IPS-NIHi11 (cell line): ENCODE measurements at regions not wholly inside any gene's neighbourhood (a gene's known extent, or its start where the extent isn't known, plus 50 kb on each side); places are given as distances from the start of the nearest gene placed in this dataset.
"Not testable (repeated sequence)": the region's sequence is repeated elsewhere in the genome, so short reads cannot be mapped to it uniquely, and the experiment has no call there.

Source experiments
- DNase-seq: peaks from one replicate; pipeline ENCODE4 v3.0.0; 2012; ENCODE audit warnings: mixed read lengths, low spot score

DNA sequence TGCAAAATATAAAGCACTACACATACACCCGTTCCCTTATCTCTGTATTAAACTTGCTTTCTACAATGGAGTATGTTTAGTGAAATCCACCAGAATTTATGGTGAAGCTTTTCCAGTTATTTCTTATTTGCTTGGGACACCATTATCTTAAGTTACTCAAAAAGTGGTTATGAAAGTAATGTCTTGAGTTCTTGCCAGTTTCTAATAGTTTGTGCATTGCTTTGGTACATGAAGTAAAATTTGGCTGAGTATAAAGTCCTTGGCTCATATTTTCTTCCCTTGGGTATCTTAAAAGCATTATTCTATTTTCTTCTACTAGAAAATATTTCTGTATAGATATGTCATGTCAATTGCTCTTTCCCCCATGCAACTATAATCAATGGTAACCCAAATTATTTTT is 85.2 kb downstream of the POLR1F start:
- DNase-seq = no peak

DNA sequence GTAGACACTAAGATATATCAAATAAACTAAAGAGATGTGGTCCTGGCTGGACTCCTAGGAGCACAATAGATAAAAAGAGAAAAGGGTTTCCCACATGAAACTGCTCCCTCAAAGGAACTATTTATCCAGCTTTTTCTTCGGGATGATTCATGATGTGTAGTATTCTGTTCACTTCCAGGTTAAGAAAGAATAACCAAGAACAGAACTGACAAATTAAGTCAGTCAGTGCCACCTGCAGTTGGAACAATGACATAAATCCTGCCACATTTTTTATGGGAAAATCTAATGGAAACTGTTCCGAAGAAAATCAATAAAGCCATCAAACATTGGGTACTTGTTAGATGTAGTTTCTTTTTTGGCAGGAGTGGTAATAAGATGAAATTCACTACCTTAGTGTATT is 87.1 kb downstream of the POLR1F start:
- DNase-seq = no peak

DNA sequence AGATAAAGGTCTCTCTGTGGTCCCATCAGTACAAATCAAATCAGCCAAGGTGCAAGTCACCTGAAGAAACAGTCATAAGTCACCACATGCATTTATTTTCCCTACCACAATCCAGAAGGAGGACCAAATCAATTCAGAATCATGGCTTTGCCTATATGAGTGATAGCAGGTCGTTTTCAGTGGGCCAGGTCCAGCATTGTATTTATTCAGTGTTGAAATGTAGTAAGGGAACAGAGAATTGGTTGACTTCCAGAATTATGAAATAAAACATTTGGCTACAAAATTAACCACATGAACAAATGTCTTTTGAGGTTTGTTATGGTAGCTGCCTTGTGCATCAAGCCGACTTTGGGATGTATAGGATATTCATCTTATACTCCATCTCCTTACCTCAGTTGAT is 88.4 kb downstream of the POLR1F start:
- DNase-seq = no peak

DNA sequence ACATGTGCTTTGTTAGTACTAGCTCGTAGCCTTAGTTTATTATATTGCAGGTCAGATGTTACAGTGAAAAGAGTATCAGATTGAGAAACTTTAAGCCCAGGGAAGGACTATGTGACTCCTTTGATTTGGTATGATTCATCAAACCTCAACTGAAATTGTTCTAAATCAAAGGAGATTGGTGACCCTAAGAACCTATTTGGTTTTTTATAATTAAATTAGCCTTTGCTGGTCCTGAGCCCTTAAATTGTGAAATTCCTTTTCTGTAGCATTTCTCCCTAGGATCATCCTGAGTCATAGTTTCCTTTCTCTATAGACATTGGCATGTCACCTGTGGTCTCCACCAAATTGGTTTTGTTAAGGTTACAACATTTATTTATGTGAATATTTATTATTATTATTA is 89.7 kb downstream of the POLR1F start:
- DNase-seq = no peak

DNA sequence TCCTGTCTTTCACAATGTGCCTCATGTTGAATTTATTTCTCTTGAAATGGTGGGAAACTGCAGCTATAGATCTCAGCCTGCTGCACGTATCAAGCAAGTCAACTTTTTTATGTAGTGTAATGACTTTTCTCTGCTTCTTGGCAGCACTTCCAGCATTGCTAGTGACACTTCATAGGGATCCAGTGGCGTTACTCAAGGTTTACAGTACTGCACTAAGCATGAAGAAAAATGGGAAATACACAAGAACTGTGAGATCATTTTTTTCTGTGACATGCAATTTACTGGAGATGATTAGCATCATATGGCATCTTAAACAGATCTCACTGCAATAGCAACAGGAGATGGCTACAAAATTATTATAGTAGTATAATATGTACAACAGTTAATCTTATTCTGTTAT is 90.9 kb downstream of the POLR1F start:
- DNase-seq = no peak

DNA sequence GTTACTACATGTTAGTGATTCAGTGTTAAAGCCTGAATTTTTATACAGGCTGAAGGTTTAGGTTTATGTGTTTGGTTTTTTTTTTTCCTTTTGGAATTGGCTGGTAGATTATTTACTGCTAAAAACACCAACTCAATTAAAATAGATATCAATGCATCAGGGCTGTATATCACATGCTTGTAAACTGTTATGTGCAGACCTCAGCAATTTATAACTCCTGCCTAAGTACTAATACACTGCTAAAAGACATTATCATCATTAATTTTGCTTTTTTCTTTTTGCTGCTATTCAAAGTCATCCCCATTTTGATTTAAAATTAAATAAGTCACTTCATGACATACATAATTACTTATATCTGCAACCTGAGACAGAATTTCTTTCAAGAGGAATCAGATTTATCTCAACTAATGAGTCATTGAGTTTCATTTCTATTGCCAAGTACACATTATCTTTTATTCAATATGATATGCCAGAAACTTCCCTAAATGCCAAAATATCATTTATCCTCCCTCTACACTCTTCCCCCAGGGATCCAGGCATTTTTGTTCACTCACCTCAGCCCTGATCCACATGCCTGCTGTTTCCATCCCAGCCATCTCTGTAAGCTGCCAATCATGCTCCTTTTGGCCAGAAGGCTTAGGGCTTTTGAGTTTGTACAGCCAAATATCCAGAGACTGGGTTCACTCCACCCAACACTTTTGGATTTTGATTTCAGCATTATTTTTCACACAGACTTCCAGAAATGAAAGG is 98.5 kb downstream of the POLR1F start:
- DNase-seq = no peak

DNA sequence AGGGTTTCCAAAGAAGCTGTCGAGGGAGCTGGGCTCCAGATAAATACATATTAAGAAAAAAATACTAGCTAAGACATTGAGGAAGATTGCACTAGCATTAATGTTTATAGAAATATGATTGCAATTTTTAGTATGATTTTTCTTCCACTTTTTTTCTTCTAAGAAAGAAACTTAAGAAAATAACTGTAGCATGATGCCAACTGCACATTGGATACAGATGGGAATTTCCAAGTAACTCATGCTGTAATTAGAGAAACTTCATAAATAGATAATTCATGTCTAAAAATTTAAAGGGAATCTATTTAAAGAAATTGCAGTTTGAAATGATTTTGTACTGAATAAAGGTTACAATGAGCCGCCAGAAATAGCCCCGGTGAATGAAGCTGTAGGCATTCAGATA is 119.4 kb downstream of the POLR1F start:
- no peak for DNase-seq

DNA sequence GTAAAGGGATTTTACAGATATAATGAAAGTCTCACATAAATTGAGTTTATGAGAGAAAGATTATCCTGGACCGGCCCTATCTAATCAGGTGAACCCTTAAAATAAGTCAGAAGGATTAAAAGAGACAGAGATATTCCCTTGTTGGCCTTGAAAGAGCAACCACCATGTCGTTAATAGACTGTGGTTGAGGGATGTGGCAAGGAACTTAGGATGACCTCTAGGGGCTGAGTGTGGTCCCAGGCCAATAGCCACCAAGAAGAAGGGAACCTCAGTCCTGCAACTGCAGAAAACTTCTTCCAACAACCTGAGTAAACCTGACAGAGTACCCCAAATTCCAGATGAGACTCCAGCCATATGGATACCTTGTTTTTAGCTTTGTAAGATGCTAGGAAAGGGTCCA is 121.5 kb downstream of the POLR1F start:
- DNase-seq = peak; percentile 17

DNA sequence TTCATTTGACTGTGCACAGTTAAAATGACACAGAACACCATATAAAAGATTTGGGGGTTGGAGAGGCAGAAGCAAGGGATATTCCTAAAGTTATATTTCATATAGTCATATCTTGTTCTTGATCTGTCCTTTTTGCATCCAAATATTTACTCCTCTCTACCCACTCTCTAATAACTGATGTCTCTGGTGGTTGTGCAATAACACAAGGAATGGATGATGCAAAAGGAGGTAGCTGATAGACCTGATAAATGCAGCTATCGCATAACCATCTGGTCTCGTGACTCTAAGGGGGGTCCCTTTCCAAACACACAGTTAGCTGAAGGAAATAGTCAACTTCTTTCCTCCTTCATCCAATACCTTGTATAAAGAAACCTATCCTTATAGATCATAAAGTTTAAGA is 123.1 kb downstream of the POLR1F start:
- DNase-seq = no peak

DNA sequence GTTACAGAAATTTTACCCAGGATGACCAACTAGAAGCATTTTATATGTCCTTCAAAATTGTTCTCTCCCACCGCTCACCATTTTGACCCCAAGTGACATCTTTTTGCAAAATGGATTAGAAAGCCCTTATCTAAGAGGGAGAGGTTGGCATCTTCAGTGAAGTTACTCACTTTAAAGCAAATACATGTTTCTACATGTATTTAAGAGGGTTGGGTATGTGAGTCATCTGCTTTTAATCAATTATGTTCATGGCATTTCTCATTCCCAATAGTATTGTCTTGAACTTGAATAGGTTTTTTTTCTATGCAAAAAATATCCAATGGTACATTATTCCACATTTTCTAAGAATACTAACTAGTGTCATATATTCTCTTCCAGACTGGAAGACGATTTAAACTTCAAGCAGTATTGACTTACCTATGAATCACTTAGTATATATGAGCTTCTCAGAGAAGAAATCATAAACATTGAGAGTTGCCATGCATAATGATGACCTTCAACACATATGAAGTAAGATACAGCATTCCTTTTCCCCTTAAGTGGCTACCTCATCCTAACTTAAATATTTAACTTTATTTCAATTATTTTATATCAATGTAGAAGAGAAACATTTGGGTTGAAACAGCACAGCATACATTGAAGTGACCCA is 132.8 kb downstream of the POLR1F start:
- DNase-seq = no peak

DNA sequence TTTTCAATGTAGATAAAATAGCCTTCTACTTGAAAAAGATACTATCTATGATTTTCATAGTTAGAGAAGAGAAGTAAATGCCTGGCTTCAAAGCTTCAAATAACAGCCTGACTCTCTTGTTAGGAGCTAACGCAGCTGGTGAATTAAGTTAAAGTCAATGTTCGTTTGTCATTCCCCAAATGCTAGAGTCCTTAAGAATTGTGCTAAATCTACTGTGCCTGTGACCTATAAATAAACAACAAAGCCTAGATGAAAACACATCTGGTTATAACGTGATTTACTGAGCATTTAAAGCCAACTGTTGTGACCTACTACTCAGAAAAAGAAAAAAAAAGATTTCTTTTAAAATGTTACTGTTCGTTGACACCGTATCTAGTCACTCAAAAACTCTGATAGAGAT is 134.7 kb downstream of the POLR1F start:
- no peak for DNase-seq

DNA sequence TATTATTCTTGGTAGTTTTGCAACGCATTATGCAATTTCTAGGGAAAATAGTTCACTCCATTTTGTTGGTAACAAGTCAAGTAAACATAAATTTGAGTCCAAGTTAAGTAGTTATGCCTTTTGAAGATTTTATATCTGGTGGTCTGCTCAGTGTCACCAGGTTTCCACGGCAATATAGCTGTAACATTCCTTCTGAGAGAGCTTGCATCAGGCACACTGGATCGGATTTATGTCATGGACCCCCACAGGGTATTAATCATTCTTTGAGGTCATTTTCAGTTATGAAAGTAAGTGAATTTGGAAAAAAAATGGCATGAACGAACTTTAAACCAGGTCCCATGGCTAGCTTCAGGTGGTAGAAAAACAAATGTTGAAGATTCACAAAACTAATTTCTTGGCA is 136.3 kb downstream of the POLR1F start:
- DNase-seq = no peak

DNA sequence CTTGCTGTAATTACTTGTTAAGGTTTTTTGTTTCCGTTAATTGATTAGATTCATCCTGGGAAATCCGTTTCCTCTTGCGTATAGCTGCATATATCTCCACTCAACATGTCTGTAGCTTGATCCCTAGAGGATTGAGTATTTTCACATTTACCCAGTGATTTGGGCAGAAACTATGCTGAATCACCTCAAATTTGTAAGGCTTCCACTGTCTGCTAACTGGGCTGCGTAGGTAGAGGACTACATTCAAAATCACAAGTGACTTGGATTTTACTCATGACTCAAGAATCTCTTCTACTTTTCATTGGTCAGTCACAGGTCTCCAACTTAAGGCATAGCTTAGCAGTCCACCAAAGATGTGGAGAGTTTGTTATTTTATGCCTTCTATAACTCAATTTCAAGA is 141.8 kb downstream of the POLR1F start:
- DNase-seq = no peak

DNA sequence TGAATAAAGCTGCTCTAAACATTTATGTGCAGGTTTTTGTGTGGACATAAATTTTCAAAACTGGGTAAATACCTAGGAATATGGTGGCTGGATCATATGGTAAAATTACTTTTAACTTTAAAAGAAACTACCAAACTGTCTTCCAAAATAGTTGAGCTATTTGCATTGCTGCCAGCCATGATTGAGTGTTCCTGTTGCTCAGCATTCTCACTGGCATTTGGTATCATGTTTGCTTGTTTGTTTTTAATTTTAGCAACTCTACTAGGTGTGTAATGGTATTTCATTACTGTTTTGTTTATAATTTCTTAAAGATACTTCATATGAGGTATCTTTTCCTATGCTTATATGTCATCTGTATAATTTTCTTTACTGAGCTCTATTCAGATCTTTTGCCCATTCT is 143.2 kb downstream of the POLR1F start:
- no peak for DNase-seq

DNA sequence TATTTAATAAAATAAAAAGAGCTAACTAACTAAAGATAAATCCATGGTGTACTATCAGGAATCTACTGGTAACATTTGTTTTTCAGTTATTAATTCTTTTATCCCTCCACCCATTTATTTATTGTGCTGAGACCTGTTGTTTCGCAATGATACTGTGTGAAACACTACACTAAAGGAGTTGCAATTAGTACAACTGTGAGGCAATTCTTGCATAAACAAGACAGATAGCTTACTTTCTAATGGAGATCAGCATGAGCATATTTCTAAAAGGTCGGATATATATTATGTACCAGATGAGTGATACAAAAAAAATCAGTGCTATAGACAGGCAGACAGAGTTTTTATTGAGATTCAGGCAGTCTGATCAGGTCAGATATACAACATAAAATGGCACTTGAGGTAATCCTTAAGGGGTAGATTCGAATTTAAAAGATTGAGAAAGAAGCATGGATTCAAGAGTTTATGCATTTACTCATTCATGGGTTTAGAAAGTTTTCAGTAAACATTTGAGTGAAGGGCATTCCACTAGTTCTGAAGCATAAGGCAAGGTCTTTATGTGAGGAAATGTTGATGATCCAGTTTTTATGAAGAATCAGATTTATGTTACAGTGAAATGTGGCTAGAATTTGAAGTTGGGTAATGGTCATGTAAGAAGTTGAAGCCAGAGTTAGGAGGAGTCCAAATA is 147.6 kb downstream of the POLR1F start:
- no peak for DNase-seq

DNA sequence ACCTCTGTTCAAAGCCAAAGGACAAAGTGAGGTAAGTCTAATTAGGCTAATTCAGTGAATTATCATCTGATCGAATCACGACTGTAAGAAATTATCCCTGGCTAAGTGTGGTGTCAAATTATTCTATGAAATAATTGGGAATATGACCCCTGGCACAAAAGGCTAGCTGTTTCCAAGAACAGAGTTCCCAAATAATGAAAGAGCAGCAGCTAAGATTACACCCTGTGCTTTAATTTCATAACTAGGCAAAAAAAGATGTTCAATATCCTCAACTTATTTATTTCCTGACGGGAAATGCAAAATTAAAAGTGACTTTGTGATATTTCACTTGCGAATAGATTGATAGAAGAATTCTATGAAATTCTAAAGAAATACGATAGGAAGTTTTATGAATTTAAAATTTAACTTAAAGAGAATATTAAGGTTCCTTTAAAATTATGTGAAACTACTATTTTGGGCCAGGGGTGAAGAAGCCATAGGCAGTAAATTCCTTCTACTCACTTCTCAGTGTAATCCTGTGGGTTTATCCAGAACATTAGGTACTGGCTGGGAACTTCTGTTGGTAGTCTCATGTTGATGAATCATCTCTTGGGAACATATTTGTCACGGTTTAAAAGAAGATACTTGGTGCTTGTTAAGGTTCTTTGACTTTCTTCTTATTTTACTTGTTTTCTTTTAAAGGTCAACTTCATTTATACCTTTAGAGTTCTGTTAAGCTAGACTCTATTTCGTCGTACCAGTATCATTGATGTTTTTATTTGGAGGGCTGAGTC is 148.5 kb downstream of the POLR1F start:
- DNase-seq = no peak

DNA sequence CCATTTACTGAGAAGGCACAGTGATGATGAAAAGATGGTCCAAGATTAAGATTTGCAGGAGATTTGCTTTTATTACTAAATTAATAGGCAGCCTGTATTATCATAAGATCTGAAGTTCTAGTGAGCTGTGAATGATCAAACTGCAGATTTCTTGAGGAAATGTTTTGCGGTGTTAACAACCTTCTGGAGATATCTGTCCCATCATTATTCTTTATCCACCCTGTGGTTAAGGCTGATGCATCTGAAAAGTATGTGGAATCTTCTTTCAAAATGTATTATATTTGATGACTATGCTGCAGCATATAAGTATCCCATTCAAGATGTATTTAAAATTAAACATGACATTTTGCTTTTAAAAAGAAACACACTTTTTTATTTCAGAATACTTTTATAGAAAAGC is 150.3 kb downstream of the POLR1F start:
- DNase-seq = no peak

DNA sequence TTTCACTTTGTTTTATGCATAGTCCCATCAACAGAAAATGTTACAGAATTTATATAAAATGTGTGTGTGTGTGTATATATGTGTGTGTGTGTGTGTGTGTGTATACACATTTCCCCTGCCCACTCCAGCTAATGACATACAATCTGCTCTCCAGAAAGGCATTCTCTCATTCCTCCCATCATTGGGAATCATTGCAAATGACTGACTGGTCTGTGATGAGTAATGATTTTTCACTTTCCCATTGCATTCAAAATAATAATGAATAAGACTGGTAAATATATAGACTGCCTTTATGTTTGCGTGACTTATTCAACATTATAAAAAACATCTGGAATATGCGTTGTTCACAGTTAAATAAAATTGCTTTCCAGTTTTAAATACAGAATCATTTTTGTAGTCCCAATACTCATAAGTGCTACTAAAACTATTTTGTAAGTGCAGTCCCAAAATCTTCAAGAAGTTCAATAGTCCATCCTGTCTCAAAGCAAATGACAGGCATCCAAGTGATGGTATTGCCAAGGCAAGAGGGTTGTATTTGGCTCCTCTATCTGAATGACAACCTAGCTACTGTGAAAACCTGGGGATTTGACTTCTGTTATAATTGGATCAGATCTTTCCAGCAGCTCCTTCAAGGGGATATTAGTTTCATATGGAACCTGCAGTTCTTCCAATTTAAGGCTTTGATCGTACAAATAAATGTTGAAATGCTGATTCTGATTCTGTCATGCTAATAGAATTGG is 150.9 kb downstream of the POLR1F start:
- no peak for DNase-seq

DNA sequence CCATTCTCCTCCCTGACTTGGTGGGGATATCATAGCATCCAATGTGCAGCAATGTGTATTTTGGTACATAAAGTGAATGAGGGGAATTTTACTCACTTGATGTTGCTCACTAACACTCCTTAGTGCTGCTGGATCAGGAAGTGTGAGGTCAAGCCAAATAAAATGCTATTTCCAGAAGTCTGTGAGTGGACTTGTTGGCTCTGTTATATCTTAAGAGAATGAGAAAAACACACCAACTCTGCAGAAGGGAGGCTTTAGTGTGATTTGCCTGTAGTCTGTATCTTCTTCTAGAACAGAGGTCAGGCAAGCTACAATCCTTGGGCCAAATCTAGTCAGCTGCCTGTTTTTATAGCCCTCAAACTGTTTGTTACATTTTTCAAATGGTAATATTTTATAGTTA is 154.3 kb downstream of the POLR1F start:
- DNase-seq = no peak

DNA sequence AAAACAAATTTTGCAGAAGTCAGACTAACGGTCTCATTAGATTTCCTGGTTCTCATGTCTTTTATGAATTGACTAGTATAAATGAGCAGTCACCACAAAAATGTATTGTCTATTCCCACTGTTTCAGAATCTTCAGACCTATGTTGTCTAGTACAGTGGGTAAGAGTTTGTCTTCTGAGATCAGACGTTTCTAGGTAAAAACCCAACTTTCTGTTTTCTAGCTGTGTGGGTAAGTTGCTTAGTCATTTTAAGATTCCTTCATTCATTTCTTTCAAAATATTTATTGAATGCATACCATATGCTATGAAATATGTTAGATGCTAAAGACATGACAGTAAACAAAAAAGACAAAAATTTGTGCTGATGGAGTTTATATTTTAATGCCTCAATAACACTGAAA is 156.3 kb downstream of the POLR1F start:
- no peak for DNase-seq

DNA sequence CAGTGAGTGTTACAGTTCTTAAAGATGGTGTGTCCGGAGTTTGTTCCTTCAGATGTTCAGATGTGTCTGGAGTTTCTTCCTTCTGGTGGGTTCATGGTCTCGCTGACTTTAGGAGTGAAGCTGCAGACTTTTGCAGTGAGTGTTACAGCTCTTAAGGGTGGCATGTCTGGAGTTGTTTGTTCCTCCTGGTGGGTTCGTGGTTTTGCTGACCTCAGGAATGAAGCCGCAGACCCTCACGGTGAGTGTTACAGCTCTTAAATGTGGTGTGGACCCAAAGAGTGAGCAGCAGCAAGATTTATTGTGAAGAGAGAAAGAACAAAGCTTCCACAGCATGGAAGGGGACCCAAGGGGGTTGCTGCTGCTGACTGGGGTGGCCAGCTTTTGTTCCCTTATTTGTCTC is 159.6 kb downstream of the POLR1F start:
- DNase-seq = not testable (repeated sequence)

DNA sequence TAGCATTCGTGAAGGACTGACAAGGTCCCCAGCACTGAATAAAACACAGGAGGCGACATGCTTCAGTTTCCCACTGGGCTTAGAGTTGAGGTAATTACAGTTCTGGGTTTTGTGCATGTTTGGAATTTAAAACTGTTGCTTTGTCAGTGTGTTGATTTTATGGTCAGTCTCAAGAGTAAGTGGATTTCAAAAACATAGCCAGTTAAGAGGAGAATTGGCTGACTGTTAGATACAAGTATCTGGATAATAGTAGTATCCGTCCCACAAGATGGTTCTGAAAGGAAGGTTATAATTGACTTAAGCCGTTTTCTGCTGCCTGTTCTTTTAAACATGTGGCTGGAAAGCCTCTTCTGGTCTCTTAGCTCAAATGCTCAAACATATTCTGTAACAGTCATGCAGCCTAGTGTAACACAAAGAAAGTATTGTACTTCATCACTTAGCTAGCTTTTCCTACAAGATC is 170.9 kb downstream of the POLR1F start:
- no peak for DNase-seq
